ENCODE measurements at regions not wholly inside any gene's neighbourhood (a gene's known extent, or its start where the extent isn't known, plus 50 kb on each side); places are given as distances from the start of the nearest gene placed in this dataset.

DNA sequence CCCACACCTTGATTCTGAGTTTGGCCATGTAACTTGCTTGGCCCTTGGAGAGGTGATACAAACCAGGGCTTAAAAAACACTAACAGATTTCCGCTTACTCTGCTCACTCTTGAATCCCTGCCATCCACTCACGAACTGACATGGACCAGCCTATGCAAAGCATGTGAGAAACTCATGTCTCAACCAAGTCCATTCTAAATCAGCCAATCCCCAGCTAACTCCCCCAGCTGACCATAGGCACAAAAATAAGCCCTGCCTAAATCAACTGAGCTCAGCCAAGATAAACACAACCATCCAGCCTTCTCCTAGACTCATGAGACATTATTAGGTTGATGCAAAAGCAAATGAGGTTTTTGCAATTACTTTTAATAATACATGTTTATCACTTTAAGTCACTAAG is 353.9 kb upstream of the TBX3 start:
- H3K36me3 Mint-ChIP-seq (ENCODE audit: low read depth) = peaks cover 6% of the 10 kb centered on the region
- H3K4me3 Mint-ChIP-seq = no peak overlapping the region
- H3K27me3 Mint-ChIP-seq (ENCODE audit: low read depth, poor library complexity) = peaks cover 13% of the 10 kb centered on the region
- peaks cover 14% of the 10 kb centered on the region for H3K9me3 Mint-ChIP-seq
- TF ChIP-seq, protein P1, sequence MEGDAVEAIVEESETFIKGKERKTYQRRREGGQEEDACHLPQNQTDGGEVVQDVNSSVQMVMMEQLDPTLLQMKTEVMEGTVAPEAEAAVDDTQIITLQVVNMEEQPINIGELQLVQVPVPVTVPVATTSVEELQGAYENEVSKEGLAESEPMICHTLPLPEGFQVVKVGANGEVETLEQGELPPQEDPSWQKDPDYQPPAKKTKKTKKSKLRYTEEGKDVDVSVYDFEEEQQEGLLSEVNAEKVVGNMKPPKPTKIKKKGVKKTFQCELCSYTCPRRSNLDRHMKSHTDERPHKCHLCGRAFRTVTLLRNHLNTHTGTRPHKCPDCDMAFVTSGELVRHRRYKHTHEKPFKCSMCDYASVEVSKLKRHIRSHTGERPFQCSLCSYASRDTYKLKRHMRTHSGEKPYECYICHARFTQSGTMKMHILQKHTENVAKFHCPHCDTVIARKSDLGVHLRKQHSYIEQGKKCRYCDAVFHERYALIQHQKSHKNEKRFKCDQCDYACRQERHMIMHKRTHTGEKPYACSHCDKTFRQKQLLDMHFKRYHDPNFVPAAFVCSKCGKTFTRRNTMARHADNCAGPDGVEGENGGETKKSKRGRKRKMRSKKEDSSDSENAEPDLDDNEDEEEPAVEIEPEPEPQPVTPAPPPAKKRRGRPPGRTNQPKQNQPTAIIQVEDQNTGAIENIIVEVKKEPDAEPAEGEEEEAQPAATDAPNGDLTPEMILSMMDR (IDR thresholded peaks at IDR 0.05) = no peak
- no peak for DNase-seq
- H3K4me1 Mint-ChIP-seq = peaks cover 43% of the 10 kb centered on the region
- no peak overlapping the region for H3K27ac Mint-ChIP-seq

DNA sequence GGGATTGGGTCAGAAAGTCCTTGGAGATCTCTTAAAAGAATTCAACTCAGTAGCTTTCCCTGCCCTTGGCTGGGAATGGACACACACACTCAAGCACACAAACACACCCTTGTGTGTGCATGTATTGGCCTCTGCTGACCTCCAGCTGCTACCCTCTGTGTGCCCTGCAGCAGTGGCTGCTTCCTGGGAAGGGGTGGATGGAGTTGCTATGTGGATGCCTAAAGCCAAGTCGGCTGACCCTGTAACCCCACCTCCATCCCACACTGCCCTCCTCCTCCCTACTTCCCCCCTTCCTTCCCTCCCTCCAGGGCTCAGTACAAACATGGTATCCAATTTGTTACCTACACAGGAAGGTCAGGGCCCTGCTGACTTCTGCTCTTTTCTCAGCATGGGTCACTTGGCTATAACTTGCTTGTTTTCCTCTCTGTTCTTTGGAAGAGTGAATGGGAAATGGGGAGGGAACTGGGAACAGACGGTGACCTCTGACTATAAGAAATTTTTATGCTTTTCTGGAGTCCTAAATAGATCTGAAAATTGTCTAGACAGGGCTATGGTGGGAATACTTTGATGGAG is 351.6 kb upstream of the TBX3 start:
- Mint-ChIP-seq H3K27ac (no peak overlapping the region), H3K4me3 (no peak overlapping the region), H3K27me3 (ENCODE audit: low read depth, poor library complexity) (peaks cover 13% of the 10 kb centered on the region), H3K4me1 (peaks cover 37% of the 10 kb centered on the region), H3K9me3 (no peaks in the 10 kb centered on the region), H3K36me3 (ENCODE audit: low read depth) (no peaks in the 10 kb centered on the region)
- TF ChIP-seq, protein P1 (IDR thresholded peaks at IDR 0.05) = no peak
- peak; percentile 40 for DNase-seq

DNA sequence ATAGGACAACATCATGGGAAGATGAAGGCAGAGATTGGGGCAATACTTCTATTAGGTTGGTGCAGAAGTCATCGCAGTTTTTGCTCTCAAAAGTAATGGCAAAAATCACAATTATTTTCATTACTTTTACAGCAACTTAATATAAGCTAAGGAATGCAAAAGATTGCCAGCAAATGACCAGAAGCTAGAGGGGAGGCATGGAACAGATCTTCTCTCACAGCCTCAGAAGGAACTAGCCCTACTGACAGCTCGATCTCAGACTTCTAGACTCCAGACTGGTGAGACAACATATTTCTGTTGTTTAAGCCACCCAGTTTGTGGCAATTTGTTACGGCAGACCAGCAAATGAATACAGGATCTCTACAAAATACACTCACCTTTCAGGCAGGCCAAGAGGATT is 348.5 kb upstream of the TBX3 start:
- no peak for DNase-seq
- H3K27ac Mint-ChIP-seq = no peak overlapping the region
- H3K9me3 Mint-ChIP-seq = no peaks in the 10 kb centered on the region
- TF ChIP-seq, protein P1 (IDR thresholded peaks at IDR 0.05) = no peak
- H3K36me3 Mint-ChIP-seq (ENCODE audit: low read depth) = no peaks in the 10 kb centered on the region
- peaks cover 6% of the 10 kb centered on the region for H3K27me3 Mint-ChIP-seq (ENCODE audit: low read depth, poor library complexity)
- H3K4me1 Mint-ChIP-seq = peaks cover 35% of the 10 kb centered on the region
- H3K4me3 Mint-ChIP-seq = no peak overlapping the region

DNA sequence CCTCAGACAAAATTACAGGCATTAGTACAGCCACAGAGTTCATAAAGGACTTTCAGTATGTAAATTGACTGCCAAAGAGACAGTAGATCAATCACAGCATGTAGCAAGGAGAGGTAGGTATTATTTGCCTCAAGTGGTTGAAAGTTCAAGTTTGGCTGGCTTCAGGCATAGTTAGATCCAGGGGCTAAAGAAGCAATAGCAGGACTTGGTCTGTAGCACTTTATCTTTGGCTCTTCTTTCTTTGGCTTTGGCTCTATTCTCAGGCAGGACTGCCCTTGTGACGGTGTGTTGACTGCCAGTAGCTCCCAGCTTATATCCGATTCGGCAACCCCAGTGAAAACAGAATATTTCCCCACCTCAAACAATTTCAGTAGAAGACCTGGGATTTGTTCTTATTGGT is 346.0 kb upstream of the TBX3 start:
- Mint-ChIP-seq H3K27me3 (ENCODE audit: low read depth, poor library complexity) (peaks cover 7% of the 10 kb centered on the region), H3K4me3 (no peak overlapping the region), H3K4me1 (peaks cover 16% of the 10 kb centered on the region), H3K9me3 (peaks cover 10% of the 10 kb centered on the region), H3K27ac (no peak overlapping the region), H3K36me3 (ENCODE audit: low read depth) (no peaks in the 10 kb centered on the region)
- DNase-seq = no peak
- TF ChIP-seq, protein P1 (IDR thresholded peaks at IDR 0.05) = no peak

DNA sequence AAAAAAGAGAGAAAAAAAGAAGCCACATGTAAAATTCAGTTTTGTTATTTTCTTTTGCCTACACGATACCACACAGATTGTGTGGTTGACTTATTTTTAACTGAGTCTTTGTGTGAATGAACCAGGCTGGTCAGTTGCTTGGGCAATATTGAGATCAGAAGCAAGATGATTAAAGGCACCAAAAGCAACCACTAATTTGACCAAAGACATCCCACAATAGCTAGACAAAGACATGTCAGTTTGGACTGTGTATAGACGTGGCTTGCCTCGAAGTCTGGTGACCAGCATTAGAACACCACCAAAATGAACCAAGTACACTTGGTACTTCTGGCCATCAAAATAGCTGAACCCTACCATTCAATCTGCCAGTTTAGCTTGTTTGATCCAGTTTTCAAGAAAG is 340.6 kb upstream of the TBX3 start:
- Mint-ChIP-seq H3K4me1 (peaks cover 5% of the 10 kb centered on the region), H3K27me3 (ENCODE audit: low read depth, poor library complexity) (peaks cover 8% of the 10 kb centered on the region), H3K4me3 (no peak overlapping the region), H3K36me3 (ENCODE audit: low read depth) (peaks cover 4% of the 10 kb centered on the region), H3K27ac (no peak overlapping the region), H3K9me3 (peaks cover 17% of the 10 kb centered on the region)
- DNase-seq = no peak
- TF ChIP-seq, protein P1 (IDR thresholded peaks at IDR 0.05) = no peak

All from nephron progenitor cell (in vitro differentiated cells).